Stimulated activated naive CD8-positive, alpha-beta T cell treated with anti-CD3 and anti-CD28 coated beads, Interleukin-15, amount 100 ng/mL, for 72 hours (primary cell): ENCODE measurements at regions not wholly inside any gene's neighbourhood (a gene's known extent, or its start where the extent isn't known, plus 50 kb on each side); places are given as distances from the start of the nearest gene placed in this dataset.

Experiments used
- ATAC-seq: fragments of 150-1000 bp; cut with Tn5 transposase; 2 replicates; pipeline ENCODE4 v1.10.0; 2021; ENCODE audit warnings: mild to moderate bottlenecking, moderate library complexity
- DNase-seq, 2 donors: peaks; one replicate each; pipeline ENCODE4 v3.0.0; 2021 to 2022
- H3K27ac Mint-ChIP-seq, 2 donors: one replicate each; pipeline ENCODE4 v1.8.0; 2022; ENCODE audit warnings: mild to moderate bottlenecking in 2 of 2, mixed read lengths in 2 of 2, moderate library complexity in 2 of 2
- H3K27me3 Mint-ChIP-seq: one replicate; pipeline ENCODE4 v1.8.0; 2022; ENCODE audit warnings: mixed read lengths
- H3K4me1 Mint-ChIP-seq: one replicate; pipeline ENCODE4 v1.8.0; 2022; ENCODE audit warnings: mild to moderate bottlenecking, mixed read lengths
- H3K4me3 Mint-ChIP-seq, 2 donors: one replicate each; pipeline ENCODE4 v1.8.0; 2022; ENCODE audit warnings: mild to moderate bottlenecking in 2 of 2, mixed read lengths in 2 of 2, moderate library complexity in 1 of 2
- H3K9me3 Mint-ChIP-seq, 2 donors: one replicate each; pipeline ENCODE4 v1.8.0; 2022; ENCODE audit warnings: mixed read lengths in 2 of 2

- DNase-seq: no peak
- no peak overlapping the region for H3K27ac Mint-ChIP-seq
- H3K9me3 Mint-ChIP-seq: no peaks in the 10 kb centered on the region
- no peak overlapping the region for H3K4me3 Mint-ChIP-seq
- H3K4me1 Mint-ChIP-seq: no peaks in the 10 kb centered on the region
- no peaks in the 10 kb centered on the region for H3K27me3 Mint-ChIP-seq
- ATAC-seq: no peak
These were observed 107.0 kb upstream of the CTSO start for GRCh38 chr4:156060661-156061060.

- ATAC-seq: no peak
- Mint-ChIP-seq H3K27ac (no peak overlapping the region), H3K27me3 (no peaks in the 10 kb centered on the region), H3K9me3 (no peaks in the 10 kb centered on the region), H3K4me3 (no peak overlapping the region), H3K4me1 (no peaks in the 10 kb centered on the region)
- no peak for DNase-seq
These were observed 99.5 kb upstream of the CTSO start for GRCh38 chr4:156053174-156053573.

- no peaks in the 10 kb centered on the region for H3K27me3 Mint-ChIP-seq
- H3K9me3 Mint-ChIP-seq: no peaks in the 10 kb centered on the region
- no peaks in the 10 kb centered on the region for H3K4me1 Mint-ChIP-seq
- H3K27ac Mint-ChIP-seq: no peak overlapping the region
- DNase-seq: no peak
- H3K4me3 Mint-ChIP-seq: no peak overlapping the region
- no peak for ATAC-seq
These were observed 98.5 kb upstream of the CTSO start for GRCh38 chr4:156052116-156052515.

- ATAC-seq: no peak
- Mint-ChIP-seq H3K4me1 (no peaks in the 10 kb centered on the region), H3K27me3 (peaks cover 9% of the 10 kb centered on the region), H3K27ac (no peak overlapping the region), H3K4me3 (no peak overlapping the region), H3K9me3 (peaks cover 7 to 14% of the 10 kb centered on the region in 2 donors)
- no peak for DNase-seq
These were observed 85.1 kb upstream of the CTSO start for GRCh38 chr4:156038772-156039171.

- Mint-ChIP-seq H3K27ac (no peak overlapping the region), H3K4me1 (no peaks in the 10 kb centered on the region), H3K4me3 (no peak overlapping the region), H3K9me3 (peaks cover 0 to 5% of the 10 kb centered on the region in 2 donors), H3K27me3 (peaks cover 9% of the 10 kb centered on the region)
- no peak for ATAC-seq
- no peak for DNase-seq
These were observed 82.8 kb upstream of the CTSO start for GRCh38 chr4:156036496-156036895.

GRCh38 chr4:156029691-156030090, 76.0 kb upstream of the CTSO start:
- H3K9me3 Mint-ChIP-seq: no peaks in the 10 kb centered on the region
- H3K4me1 Mint-ChIP-seq: no peaks in the 10 kb centered on the region
- DNase-seq (no peak), ATAC-seq (no peak)
- H3K27ac Mint-ChIP-seq: no peak overlapping the region
- no peaks in the 10 kb centered on the region for H3K27me3 Mint-ChIP-seq
- no peak overlapping the region for H3K4me3 Mint-ChIP-seq

GRCh38 chr4:156021298-156021697, 67.6 kb upstream of the CTSO start:
- Mint-ChIP-seq H3K27ac (no peak overlapping the region), H3K9me3 (no peaks in the 10 kb centered on the region), H3K4me3 (no peak overlapping the region), H3K4me1 (no peaks in the 10 kb centered on the region), H3K27me3 (no peaks in the 10 kb centered on the region)
- ATAC-seq (no peak), DNase-seq (no peak)

GRCh38 chr4:156019246-156019645, 65.6 kb upstream of the CTSO start:
- H3K4me1 Mint-ChIP-seq: no peaks in the 10 kb centered on the region
- no peaks in the 10 kb centered on the region for H3K9me3 Mint-ChIP-seq
- ATAC-seq (no peak), DNase-seq (no peak)
- no peaks in the 10 kb centered on the region for H3K27me3 Mint-ChIP-seq
- no peak overlapping the region for H3K27ac Mint-ChIP-seq
- no peak overlapping the region for H3K4me3 Mint-ChIP-seq

GRCh38 chr4:156018383-156018782, 64.7 kb upstream of the CTSO start:
- no peak for ATAC-seq
- no peak for DNase-seq
- Mint-ChIP-seq H3K27ac (no peak overlapping the region), H3K4me3 (no peak overlapping the region), H3K4me1 (no peaks in the 10 kb centered on the region), H3K9me3 (peaks cover 0 to 1% of the 10 kb centered on the region in 2 donors), H3K27me3 (no peaks in the 10 kb centered on the region)

- Mint-ChIP-seq H3K4me1 (no peaks in the 10 kb centered on the region), H3K9me3 (peaks cover 0 to 6% of the 10 kb centered on the region in 2 donors), H3K27me3 (no peaks in the 10 kb centered on the region), H3K4me3 (no peak overlapping the region), H3K27ac (no peak overlapping the region)
- DNase-seq (no peak), ATAC-seq (no peak)
These were observed 62.1 kb upstream of the CTSO start for GRCh38 chr4:156015781-156016180.

GRCh38 chr4:156006192-156006591, 52.5 kb upstream of the CTSO start:
- ATAC-seq (no peak), DNase-seq (no peak)
- Mint-ChIP-seq H3K9me3 (peaks cover 8 to 11% of the 10 kb centered on the region in 2 donors), H3K27ac (no peak overlapping the region), H3K4me3 (no peak overlapping the region), H3K4me1 (no peaks in the 10 kb centered on the region), H3K27me3 (peaks cover 7% of the 10 kb centered on the region)
